ENCODE measurements at regions not wholly inside any gene's neighbourhood (a gene's known extent, or its start where the extent isn't known, plus 50 kb on each side); places are given as distances from the start of the nearest gene placed in this dataset.

DNA sequence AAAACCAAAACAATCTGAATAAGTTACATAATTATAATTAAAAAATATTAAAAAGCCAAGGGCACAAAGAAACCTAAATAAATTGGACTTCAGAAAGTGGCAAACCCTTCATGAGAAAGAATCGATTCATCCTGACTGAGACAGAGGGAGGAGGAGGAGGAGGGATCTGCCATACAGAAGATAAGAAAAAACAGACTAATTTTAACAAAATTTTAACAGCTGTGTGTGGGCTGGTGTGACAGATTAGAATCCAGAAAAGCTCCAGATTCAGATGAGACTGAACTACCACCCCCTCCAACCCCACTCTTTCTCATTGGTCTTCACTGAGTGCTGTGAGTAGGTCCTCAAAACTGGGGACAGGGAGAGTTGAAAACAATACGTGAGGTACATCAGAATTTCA is 111.5 kb upstream of the HTR2A start:
- TF ChIP-seq, protein P1, sequence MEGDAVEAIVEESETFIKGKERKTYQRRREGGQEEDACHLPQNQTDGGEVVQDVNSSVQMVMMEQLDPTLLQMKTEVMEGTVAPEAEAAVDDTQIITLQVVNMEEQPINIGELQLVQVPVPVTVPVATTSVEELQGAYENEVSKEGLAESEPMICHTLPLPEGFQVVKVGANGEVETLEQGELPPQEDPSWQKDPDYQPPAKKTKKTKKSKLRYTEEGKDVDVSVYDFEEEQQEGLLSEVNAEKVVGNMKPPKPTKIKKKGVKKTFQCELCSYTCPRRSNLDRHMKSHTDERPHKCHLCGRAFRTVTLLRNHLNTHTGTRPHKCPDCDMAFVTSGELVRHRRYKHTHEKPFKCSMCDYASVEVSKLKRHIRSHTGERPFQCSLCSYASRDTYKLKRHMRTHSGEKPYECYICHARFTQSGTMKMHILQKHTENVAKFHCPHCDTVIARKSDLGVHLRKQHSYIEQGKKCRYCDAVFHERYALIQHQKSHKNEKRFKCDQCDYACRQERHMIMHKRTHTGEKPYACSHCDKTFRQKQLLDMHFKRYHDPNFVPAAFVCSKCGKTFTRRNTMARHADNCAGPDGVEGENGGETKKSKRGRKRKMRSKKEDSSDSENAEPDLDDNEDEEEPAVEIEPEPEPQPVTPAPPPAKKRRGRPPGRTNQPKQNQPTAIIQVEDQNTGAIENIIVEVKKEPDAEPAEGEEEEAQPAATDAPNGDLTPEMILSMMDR (conservative IDR thresholded peaks at IDR 0.05): no peak
- TF ChIP-seq EZH2 (IDR thresholded peaks at IDR 0.05; ENCODE audit: low read depth): no peak

Data from PC-9 (cell line).